WTC11 (cell line): ENCODE measurements at regions not wholly inside any gene's neighbourhood (a gene's known extent, or its start where the extent isn't known, plus 50 kb on each side); places are given as distances from the start of the nearest gene placed in this dataset.

Experiments
- ATF3 ChIP-seq: sonication (generic); formaldehyde crosslinking; conservative IDR thresholded peaks from 2 replicates; pipeline ENCODE4 v1.8.1; 2022; ENCODE audit warnings: mild to moderate bottlenecking, missing genetic modification reagents
- CREB1 ChIP-seq: sonication (generic); formaldehyde crosslinking; IDR thresholded peaks from 2 replicates; pipeline ENCODE4 v1.8.0; 2023; ENCODE audit warnings: mild to moderate bottlenecking, missing genetic modification reagents
- CREM ChIP-seq: sonication (generic); formaldehyde crosslinking; IDR thresholded peaks from 2 replicates; pipeline ENCODE4 v1.8.1; 2022; ENCODE audit warnings: mild to moderate bottlenecking, missing genetic modification reagents, moderate library complexity
- FOXJ3 ChIP-seq: sonication (generic); formaldehyde crosslinking; IDR thresholded peaks from 2 replicates; pipeline ENCODE4 v1.9.0; 2021; ENCODE audit warnings: missing genetic modification reagents, mild to moderate bottlenecking, borderline replicate concordance
- GABPB1 ChIP-seq: sonication (generic); formaldehyde crosslinking; IDR thresholded peaks from 2 replicates; pipeline ENCODE4 v1.8.1; 2023; ENCODE audit warnings: mild to moderate bottlenecking, missing genetic modification reagents
- KAT7 ChIP-seq: sonication (generic); formaldehyde crosslinking; IDR thresholded peaks from 2 replicates; pipeline ENCODE4 v1.8.1; 2023; ENCODE audit warnings: missing genetic modification reagents, mild to moderate bottlenecking, borderline replicate concordance
- NFE2L1 ChIP-seq: sonication (generic); formaldehyde crosslinking; IDR thresholded peaks from 2 replicates; pipeline ENCODE4 v1.8.1; 2023; ENCODE audit warnings: missing genetic modification reagents
- PRDM15 ChIP-seq: sonication (generic); formaldehyde crosslinking; IDR thresholded peaks from 2 replicates; pipeline ENCODE4 v1.8.0; 2022; ENCODE audit warnings: missing genetic modification reagents
- PREB ChIP-seq: sonication (generic); formaldehyde crosslinking; IDR thresholded peaks from 2 replicates; pipeline ENCODE4 v1.8.1; 2022; ENCODE audit warnings: mild to moderate bottlenecking, missing genetic modification reagents, moderate library complexity, borderline replicate concordance
- ZNF121 ChIP-seq: sonication (generic); formaldehyde crosslinking; IDR thresholded peaks from 2 replicates; pipeline ENCODE4 v1.8.0; 2023; ENCODE audit warnings: missing genetic modification reagents
- ZNF219 ChIP-seq: sonication (generic); formaldehyde crosslinking; IDR thresholded peaks from 2 replicates; pipeline ENCODE4 v1.8.0; 2023; ENCODE audit warnings: missing genetic modification reagents, mild to moderate bottlenecking, borderline replicate concordance
- TF ChIP-seq, protein P1 (sequence below): fragments of 200-600 bp; IDR thresholded peaks from 2 replicates; pipeline ENCODE4 v1.8.0; 2022; ENCODE audit warnings: antibody characterized with exemption
- TF ChIP-seq, protein P2 (sequence below): sonication (generic); formaldehyde crosslinking; IDR thresholded peaks from 2 replicates; pipeline ENCODE4 v1.8.1; 2022; ENCODE audit warnings: low read depth, missing genetic modification reagents, borderline replicate concordance
- TF ChIP-seq, protein P3 (sequence below): sonication (generic); formaldehyde crosslinking; IDR thresholded peaks from 2 replicates; pipeline ENCODE4 v1.8.0; 2022; ENCODE audit warnings: mild to moderate bottlenecking, missing genetic modification reagents

- TF ChIP-seq ZNF219 (CRISPR knock-in tag): no peak
- TF ChIP-seq CREB1 (CRISPR knock-in tag): no peak
- TF ChIP-seq PREB (CRISPR knock-in tag): no peak
- TF ChIP-seq CREM (CRISPR knock-in tag): no peak
- TF ChIP-seq, protein P1, sequence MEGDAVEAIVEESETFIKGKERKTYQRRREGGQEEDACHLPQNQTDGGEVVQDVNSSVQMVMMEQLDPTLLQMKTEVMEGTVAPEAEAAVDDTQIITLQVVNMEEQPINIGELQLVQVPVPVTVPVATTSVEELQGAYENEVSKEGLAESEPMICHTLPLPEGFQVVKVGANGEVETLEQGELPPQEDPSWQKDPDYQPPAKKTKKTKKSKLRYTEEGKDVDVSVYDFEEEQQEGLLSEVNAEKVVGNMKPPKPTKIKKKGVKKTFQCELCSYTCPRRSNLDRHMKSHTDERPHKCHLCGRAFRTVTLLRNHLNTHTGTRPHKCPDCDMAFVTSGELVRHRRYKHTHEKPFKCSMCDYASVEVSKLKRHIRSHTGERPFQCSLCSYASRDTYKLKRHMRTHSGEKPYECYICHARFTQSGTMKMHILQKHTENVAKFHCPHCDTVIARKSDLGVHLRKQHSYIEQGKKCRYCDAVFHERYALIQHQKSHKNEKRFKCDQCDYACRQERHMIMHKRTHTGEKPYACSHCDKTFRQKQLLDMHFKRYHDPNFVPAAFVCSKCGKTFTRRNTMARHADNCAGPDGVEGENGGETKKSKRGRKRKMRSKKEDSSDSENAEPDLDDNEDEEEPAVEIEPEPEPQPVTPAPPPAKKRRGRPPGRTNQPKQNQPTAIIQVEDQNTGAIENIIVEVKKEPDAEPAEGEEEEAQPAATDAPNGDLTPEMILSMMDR: no peak
- TF ChIP-seq ATF3 (CRISPR knock-in tag): no peak
- TF ChIP-seq NFE2L1: no peak
- no peak for TF ChIP-seq FOXJ3
- TF ChIP-seq ZNF121: no peak
- TF ChIP-seq GABPB1 (CRISPR knock-in tag): no peak
- no peak for TF ChIP-seq KAT7 (CRISPR knock-in tag)
- TF ChIP-seq PRDM15 (CRISPR knock-in tag): no peak
- TF ChIP-seq, protein P2, sequence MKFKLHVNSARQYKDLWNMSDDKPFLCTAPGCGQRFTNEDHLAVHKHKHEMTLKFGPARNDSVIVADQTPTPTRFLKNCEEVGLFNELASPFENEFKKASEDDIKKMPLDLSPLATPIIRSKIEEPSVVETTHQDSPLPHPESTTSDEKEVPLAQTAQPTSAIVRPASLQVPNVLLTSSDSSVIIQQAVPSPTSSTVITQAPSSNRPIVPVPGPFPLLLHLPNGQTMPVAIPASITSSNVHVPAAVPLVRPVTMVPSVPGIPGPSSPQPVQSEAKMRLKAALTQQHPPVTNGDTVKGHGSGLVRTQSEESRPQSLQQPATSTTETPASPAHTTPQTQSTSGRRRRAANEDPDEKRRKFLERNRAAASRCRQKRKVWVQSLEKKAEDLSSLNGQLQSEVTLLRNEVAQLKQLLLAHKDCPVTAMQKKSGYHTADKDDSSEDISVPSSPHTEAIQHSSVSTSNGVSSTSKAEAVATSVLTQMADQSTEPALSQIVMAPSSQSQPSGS (CRISPR knock-in tag): no peak
- TF ChIP-seq, protein P3, sequence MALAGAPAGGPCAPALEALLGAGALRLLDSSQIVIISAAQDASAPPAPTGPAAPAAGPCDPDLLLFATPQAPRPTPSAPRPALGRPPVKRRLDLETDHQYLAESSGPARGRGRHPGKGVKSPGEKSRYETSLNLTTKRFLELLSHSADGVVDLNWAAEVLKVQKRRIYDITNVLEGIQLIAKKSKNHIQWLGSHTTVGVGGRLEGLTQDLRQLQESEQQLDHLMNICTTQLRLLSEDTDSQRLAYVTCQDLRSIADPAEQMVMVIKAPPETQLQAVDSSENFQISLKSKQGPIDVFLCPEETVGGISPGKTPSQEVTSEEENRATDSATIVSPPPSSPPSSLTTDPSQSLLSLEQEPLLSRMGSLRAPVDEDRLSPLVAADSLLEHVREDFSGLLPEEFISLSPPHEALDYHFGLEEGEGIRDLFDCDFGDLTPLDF: no peak
Observed at GRCh38 chr4:32189130-32189529, 1469.0 kb downstream of the PCDH7 start.
